GM12878 (cell line): ENCODE measurements at regions not wholly inside any gene's neighbourhood (a gene's known extent, or its start where the extent isn't known, plus 50 kb on each side); places are given as distances from the start of the nearest gene placed in this dataset.

ENCODE experiments used
- ATAC-seq: fragments of 200-7000 bp; cut with Tn5 transposase; 3 replicates; pipeline ENCODE4 v1.9.1; 2020; ENCODE audit warnings: mild to moderate bottlenecking, moderate library complexity
- BruUV-seq: library from RNA; stranded (reverse); fragments of 400-500 nt; replicated peaks from 2 replicates; lab custom pipeline; 2021; lab: Mats Ljungman, UMichigan
- CTCF ChIA-PET: fragments of 300-600 bp; sonication (Branson Sonifier 250); formaldehyde crosslinking; extraction: SDS; loops from one replicate; lab custom pipeline; 2021; ENCODE audit warnings: inconsistent platforms; lab: Yijun Ruan, JAX
- POLR2A ChIA-PET: fragments of 350-600 bp; formaldehyde crosslinking; extraction: SDS; loops from one replicate; lab custom pipeline; 2021; ENCODE audit warnings: inconsistent platforms; lab: Charles Lee
- RAD21 ChIA-PET: fragments of 300-600 bp; sonication (Branson Sonifier 250); formaldehyde crosslinking; loops from one replicate; lab custom pipeline; 2023; ENCODE audit warnings: antibody characterized with exemption; ENCODE audit not compliant: unreplicated experiment; lab: Charles Lee
- SMC1A ChIA-PET: fragments of 300-600 bp; sonication (Branson Sonifier 250); formaldehyde crosslinking; loops from one replicate; lab custom pipeline; 2023; ENCODE audit not compliant: unreplicated experiment, uncharacterized antibody; lab: Charles Lee
- DNase-seq: peaks from one replicate; pipeline ENCODE4 v3.0.0-alpha.2; 2011; ENCODE audit warnings: low read depth, low spot score
- FAIRE-seq: peaks from 3 replicates; lab custom pipeline; 2011; peaks lifted over from hg19 to GRCh38; lab: Jason Lieb, UNC
- H2AFZ ChIP-seq: 2 replicates; pipeline ENCODE4 v1.6.0; 2011; ENCODE audit warnings: low read depth, low read length, control low read depth; ENCODE audit not compliant: control insufficient read depth
- H3K27ac ChIP-seq: 2 replicates; pipeline ENCODE4 v1.5.1; 2011; ENCODE audit warnings: control low read depth; ENCODE audit not compliant: control insufficient read depth, insufficient read depth
- H3K27me3 ChIP-seq, 2 experiments: replicated peaks in 1 of 2; 2 replicates each; pipeline versions ENCODE4 v1.6.0 to v1.6.1; 2011; ENCODE audit warnings: low read length in 1 of 2; ENCODE audit not compliant: control insufficient read depth in 2 of 2, insufficient read depth in 2 of 2
- H3K36me3 ChIP-seq, 2 experiments: 2 replicates each; pipeline ENCODE4 v1.5.1; 2011; ENCODE audit warnings: low read length in 1 of 2; ENCODE audit not compliant: control insufficient read depth in 2 of 2, insufficient read depth in 2 of 2
- H3K4me1 ChIP-seq: 2 replicates; pipeline ENCODE4 v1.6.1; 2011; ENCODE audit warnings: mild to moderate bottlenecking, low read length, moderate library complexity, mixed read lengths; ENCODE audit not compliant: control insufficient read depth, insufficient read depth
- H3K4me2 ChIP-seq: 2 replicates; pipeline ENCODE4 v1.6.0; 2011; ENCODE audit warnings: control low read depth; ENCODE audit not compliant: control insufficient read depth, insufficient read depth
- H3K4me3 ChIP-seq: fragments of 200-600 bp; sonication (generic); 2 replicates; pipeline ENCODE4 v1.5.1; 2016
- H3K79me2 ChIP-seq: 2 replicates; pipeline ENCODE4 v1.6.0; 2011; ENCODE audit warnings: low read length; ENCODE audit not compliant: control insufficient read depth, insufficient read depth
- H3K9ac ChIP-seq: 2 replicates; pipeline ENCODE4 v1.8.0; 2011; ENCODE audit warnings: low read length, control low read depth, mixed read lengths; ENCODE audit not compliant: control insufficient read depth, insufficient read depth
- H3K9me3 ChIP-seq: replicated peaks from 3 replicates; pipeline ENCODE4 v1.5.1; 2011; ENCODE audit warnings: mild to moderate bottlenecking, low read length; ENCODE audit not compliant: control insufficient read depth, insufficient read depth
- H4K20me1 ChIP-seq: 2 replicates; pipeline ENCODE4 v1.6.0; 2011; ENCODE audit not compliant: control insufficient read depth, insufficient read depth
- ASH2L ChIP-seq: fragments of 300-600, 200-600 bp; sonication (generic); IDR thresholded peaks from 2 replicates; pipeline ENCODE4 v1.6.1; 2017; ENCODE audit warnings: low read depth, mild to moderate bottlenecking, borderline replicate concordance
- BCL11A ChIP-seq: IDR thresholded peaks from 2 replicates; pipeline ENCODE4 v1.6.1; 2011; ENCODE audit warnings: low read depth, low read length
- BMI1 ChIP-seq: fragments of 450-650 bp; IDR thresholded peaks from 2 replicates; pipeline ENCODE4 v1.6.1; 2016; ENCODE audit warnings: mild to moderate bottlenecking, moderate library complexity, borderline replicate concordance
- BRCA1 ChIP-seq: IDR thresholded peaks from 2 replicates; pipeline ENCODE4 v1.6.1; 2011; ENCODE audit warnings: low read depth, low read length, improper control_type of control experiment
- CBX5 ChIP-seq: sonication (generic); IDR thresholded peaks from 2 replicates; pipeline ENCODE4 v1.6.1; 2016; ENCODE audit warnings: low read depth, moderate library complexity, mild to moderate bottlenecking, inconsistent platforms
- CREM ChIP-seq: IDR thresholded peaks from 2 replicates; pipeline ENCODE4 v1.6.1; 2014; ENCODE audit warnings: antibody characterized with exemption, low read depth
- EED ChIP-seq: sonication (generic); IDR thresholded peaks from 2 replicates; pipeline ENCODE4 v1.6.1; 2016; ENCODE audit warnings: antibody characterized with exemption, low read depth
- FOXK2 ChIP-seq: fragments of 450-650 bp; IDR thresholded peaks from 2 replicates; pipeline ENCODE4 v1.6.1; 2017; ENCODE audit warnings: mild to moderate bottlenecking, moderate library complexity
- HDAC6 ChIP-seq: fragments of 200-600 bp; sonication (generic); IDR thresholded peaks from one replicate; pipeline ENCODE4 v1.8.0; 2017; ENCODE audit warnings: antibody characterized with exemption; ENCODE audit not compliant: unreplicated experiment
- KLF5 ChIP-seq: fragments of 450-650 bp; IDR thresholded peaks from 2 replicates; pipeline ENCODE4 v1.6.1; 2014; ENCODE audit warnings: mild to moderate bottlenecking; ENCODE audit not compliant: partially characterized antibody
- RB1 ChIP-seq: fragments of 450-650 bp; formaldehyde crosslinking; IDR thresholded peaks from 2 replicates; pipeline ENCODE4 v1.6.1; 2017; ENCODE audit warnings: mild to moderate bottlenecking, borderline replicate concordance
- SREBF1 ChIP-seq: IDR thresholded peaks from 2 replicates; pipeline ENCODE4 v1.6.1; 2012; ENCODE audit warnings: mild to moderate bottlenecking, low read length
- SUZ12 ChIP-seq: fragments of 200-600 bp; sonication (generic); IDR thresholded peaks from one replicate; pipeline ENCODE4 v1.6.1; 2018; ENCODE audit warnings: antibody characterized with exemption, mild to moderate bottlenecking; ENCODE audit not compliant: unreplicated experiment
- ZNF24 ChIP-seq: fragments of 450-650 bp; IDR thresholded peaks from 2 replicates; pipeline ENCODE4 v1.6.1; 2017; ENCODE audit warnings: antibody characterized with exemption, mild to moderate bottlenecking
- WGBS: methylation state at CpG from one replicate; pipeline ENCODE4 v1.1.6; 2016; ENCODE audit warnings: low lambda C conversion rate; ENCODE audit not compliant: insufficient replicate concordance, insufficient coverage; ENCODE audit errors: missing lambda C conversion rate; 5-methylcytosine and 5-hydroxymethylcytosine counted together
- in situ Hi-C: fragments of 300-500 bp; cut with MboI; formaldehyde crosslinking; loops from 9 replicates; pipeline ENCODE4 v1.14.3; 2018; ENCODE audit warnings: mixed read lengths
- intact Hi-C: fragments of 100-400 bp; cut with micrococcal nuclease; formaldehyde crosslinking; loops from one replicate; pipeline ENCODE4 v1.14.2; 2022; ENCODE audit not compliant: unreplicated experiment
- TF ChIP-seq, protein P1 (sequence below): fragments of 150-350 bp; IDR thresholded peaks from 2 replicates; pipeline ENCODE4 v1.6.1; 2014; ENCODE audit warnings: mild to moderate bottlenecking, low read depth, low read length
- TF ChIP-seq, protein P2 (sequence below): IDR thresholded peaks from 2 replicates; pipeline ENCODE4 v1.6.1; 2012; ENCODE audit warnings: mild to moderate bottlenecking, low read depth, low read length
- TF ChIP-seq, protein P3 (sequence below): IDR thresholded peaks from 2 replicates; pipeline ENCODE4 v1.6.1; 2011; ENCODE audit warnings: low read depth, low read length, improper control_type of control experiment, borderline replicate concordance

DNA sequence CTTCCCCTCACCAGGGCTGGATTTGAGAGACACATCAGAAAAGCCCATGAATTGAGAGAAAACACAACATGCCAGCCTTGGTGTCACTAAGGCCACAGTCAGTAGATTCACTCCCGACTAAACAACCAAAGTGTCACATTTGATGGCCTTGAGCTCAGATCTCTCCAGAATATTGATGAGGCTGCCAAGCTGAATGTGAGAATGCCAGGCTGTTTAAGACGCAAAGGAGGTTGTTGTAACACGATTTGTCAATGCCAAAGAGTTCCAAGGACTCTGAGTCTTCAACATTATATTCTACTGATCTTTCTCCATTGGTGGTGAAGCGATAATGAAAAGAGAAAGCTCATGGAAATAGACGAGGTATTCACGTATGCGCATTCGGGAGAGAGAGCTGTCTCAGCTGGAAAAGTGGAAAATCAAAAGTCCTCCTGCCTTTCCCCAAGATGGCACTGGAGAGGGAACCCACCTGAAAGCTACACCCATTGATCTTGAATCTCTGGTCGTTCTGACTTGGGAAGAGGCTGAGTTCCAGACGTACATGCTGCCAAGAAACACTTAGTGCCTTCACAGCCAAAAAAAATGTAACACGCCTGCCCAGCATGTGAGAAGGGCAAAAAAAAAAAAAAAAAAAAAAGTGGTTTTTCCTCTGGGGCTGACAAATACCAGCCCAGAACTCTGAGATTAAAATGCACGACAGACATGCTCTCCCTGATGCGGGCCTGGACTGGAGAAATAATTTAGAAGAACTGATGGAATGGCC lies 1159.6 kb downstream of the VRK1 start (continued):
- TF ChIP-seq, protein P1, sequence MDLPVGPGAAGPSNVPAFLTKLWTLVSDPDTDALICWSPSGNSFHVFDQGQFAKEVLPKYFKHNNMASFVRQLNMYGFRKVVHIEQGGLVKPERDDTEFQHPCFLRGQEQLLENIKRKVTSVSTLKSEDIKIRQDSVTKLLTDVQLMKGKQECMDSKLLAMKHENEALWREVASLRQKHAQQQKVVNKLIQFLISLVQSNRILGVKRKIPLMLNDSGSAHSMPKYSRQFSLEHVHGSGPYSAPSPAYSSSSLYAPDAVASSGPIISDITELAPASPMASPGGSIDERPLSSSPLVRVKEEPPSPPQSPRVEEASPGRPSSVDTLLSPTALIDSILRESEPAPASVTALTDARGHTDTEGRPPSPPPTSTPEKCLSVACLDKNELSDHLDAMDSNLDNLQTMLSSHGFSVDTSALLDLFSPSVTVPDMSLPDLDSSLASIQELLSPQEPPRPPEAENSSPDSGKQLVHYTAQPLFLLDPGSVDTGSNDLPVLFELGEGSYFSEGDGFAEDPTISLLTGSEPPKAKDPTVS = no peak
- TF ChIP-seq BCL11A = no peak

DNA sequence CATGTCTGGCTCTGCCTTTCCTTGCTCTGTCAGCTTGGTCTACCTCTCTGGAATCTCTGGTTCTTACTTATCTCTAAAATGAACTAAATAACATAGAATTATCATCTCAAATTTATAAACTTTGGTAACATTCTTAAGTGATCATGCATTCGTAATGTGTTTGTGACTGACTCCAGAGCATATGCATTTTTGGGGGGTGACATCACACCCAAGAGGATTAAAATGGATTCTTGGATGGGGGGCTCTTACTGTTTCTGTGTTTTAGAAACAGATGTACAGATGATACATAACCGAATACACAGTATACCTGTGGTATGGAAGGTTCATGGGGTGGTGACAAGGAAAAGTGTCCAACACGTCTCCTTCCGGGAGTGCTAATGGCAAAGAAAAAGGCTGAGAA lies 1162.1 kb downstream of the VRK1 start:
- 47% methylated on average over 4 of the region's 4 CpGs for WGBS
- Histone ChIP-seq H3K4me1 (no peaks in the 10 kb centered on the region), H3K9me3 (no peaks in the 10 kb centered on the region), H4K20me1 (no peaks in the 10 kb centered on the region), H3K79me2 (no peaks in the 10 kb centered on the region), H3K36me3 (no peaks in the 10 kb centered on the region), H3K4me2 (no peak overlapping the region), H3K4me3 (no peak overlapping the region), H3K9ac (no peak overlapping the region), H3K27ac (no peak overlapping the region), H3K27me3 (no peaks in the 10 kb centered on the region), H2AFZ (no peak overlapping the region)
- in situ Hi-C loops (no loop called here), intact Hi-C loops (no loop called here)
- POLR2A ChIA-PET = no interaction called here
- CTCF ChIA-PET = no interaction called here
- no TSS peak for BruUV-seq
- no peak for DNase-seq
- no peak for ATAC-seq
- FAIRE-seq = no peak
- SMC1A ChIA-PET = no interaction called here
- RAD21 ChIA-PET = no interaction called here
- TF ChIP-seq ZNF24 = no peak
- no peak for TF ChIP-seq ASH2L
- no peak for TF ChIP-seq HDAC6
- no peak for TF ChIP-seq CBX5
- TF ChIP-seq SREBF1 = no peak
- no peak for TF ChIP-seq RB1
- no peak for TF ChIP-seq BMI1
- TF ChIP-seq CREM = no peak
- TF ChIP-seq BRCA1 = no peak
- TF ChIP-seq, protein P2, sequence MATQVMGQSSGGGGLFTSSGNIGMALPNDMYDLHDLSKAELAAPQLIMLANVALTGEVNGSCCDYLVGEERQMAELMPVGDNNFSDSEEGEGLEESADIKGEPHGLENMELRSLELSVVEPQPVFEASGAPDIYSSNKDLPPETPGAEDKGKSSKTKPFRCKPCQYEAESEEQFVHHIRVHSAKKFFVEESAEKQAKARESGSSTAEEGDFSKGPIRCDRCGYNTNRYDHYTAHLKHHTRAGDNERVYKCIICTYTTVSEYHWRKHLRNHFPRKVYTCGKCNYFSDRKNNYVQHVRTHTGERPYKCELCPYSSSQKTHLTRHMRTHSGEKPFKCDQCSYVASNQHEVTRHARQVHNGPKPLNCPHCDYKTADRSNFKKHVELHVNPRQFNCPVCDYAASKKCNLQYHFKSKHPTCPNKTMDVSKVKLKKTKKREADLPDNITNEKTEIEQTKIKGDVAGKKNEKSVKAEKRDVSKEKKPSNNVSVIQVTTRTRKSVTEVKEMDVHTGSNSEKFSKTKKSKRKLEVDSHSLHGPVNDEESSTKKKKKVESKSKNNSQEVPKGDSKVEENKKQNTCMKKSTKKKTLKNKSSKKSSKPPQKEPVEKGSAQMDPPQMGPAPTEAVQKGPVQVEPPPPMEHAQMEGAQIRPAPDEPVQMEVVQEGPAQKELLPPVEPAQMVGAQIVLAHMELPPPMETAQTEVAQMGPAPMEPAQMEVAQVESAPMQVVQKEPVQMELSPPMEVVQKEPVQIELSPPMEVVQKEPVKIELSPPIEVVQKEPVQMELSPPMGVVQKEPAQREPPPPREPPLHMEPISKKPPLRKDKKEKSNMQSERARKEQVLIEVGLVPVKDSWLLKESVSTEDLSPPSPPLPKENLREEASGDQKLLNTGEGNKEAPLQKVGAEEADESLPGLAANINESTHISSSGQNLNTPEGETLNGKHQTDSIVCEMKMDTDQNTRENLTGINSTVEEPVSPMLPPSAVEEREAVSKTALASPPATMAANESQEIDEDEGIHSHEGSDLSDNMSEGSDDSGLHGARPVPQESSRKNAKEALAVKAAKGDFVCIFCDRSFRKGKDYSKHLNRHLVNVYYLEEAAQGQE = no peak
- TF ChIP-seq, protein P3, sequence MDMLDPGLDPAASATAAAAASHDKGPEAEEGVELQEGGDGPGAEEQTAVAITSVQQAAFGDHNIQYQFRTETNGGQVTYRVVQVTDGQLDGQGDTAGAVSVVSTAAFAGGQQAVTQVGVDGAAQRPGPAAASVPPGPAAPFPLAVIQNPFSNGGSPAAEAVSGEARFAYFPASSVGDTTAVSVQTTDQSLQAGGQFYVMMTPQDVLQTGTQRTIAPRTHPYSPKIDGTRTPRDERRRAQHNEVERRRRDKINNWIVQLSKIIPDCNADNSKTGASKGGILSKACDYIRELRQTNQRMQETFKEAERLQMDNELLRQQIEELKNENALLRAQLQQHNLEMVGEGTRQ = no peak
- no peak for TF ChIP-seq SUZ12
- TF ChIP-seq EED = no peak
- no peak for TF ChIP-seq FOXK2
- TF ChIP-seq KLF5 = no peak
